Prostate gland (tissue), 2 donors: ENCODE measurements at regions not wholly inside any gene's neighbourhood (a gene's known extent, or its start where the extent isn't known, plus 50 kb on each side); places are given as distances from the start of the nearest gene placed in this dataset.

Source experiments
- CTCF ChIP-seq, 4 experiments: fragments of 200-600 bp in 2 of 4; fragments of 450-650 bp in 2 of 4; sonication (generic) in 2 of 4; IDR thresholded peaks; 1 replicate in 3 of 4; 2 replicates in 1 of 4; pipeline ENCODE4 v1.5.1; 2016 to 2019; ENCODE audit warnings: antibody characterized with exemption in 4 of 4, mild to moderate bottlenecking in 2 of 4, moderate library complexity in 2 of 4
- POLR2A ChIP-seq: fragments of 450-650 bp; IDR thresholded peaks from one replicate; pipeline ENCODE4 v1.6.1; 2016; ENCODE audit warnings: antibody characterized with exemption, mild to moderate bottlenecking
- POLR2AphosphoS5 ChIP-seq: sonication (generic); formaldehyde crosslinking; IDR thresholded peaks from one replicate; pipeline ENCODE4 v1.6.1; 2017; ENCODE audit warnings: antibody characterized with exemption

- TF ChIP-seq CTCF (IDR thresholded peaks at IDR 0.05) (no peak), POLR2A (no peak), POLR2AphosphoS5 (no peak)
Measured at GRCh38 chr12:64993461-64993860, 127.6 kb downstream of the WIF1 start.
